ENCODE measurements at regions not wholly inside any gene's neighbourhood (a gene's known extent, or its start where the extent isn't known, plus 50 kb on each side); places are given as distances from the start of the nearest gene placed in this dataset.

- no peak for TF ChIP-seq POLR2A (IDR thresholded peaks at IDR 0.05; ENCODE audit: low read depth)
- no peak for TF ChIP-seq EP300 (IDR thresholded peaks at IDR 0.05)
- TF ChIP-seq POLR2AphosphoS5 (IDR thresholded peaks at IDR 0.05): no peak
Observed at GRCh38 chr6:103405321-103405720, 1454.4 kb downstream of the HACE1 start.

All from esophagus muscularis mucosa (tissue), 3 donors.